HG02623 (cell line): ENCODE measurements at regions not wholly inside any gene's neighbourhood (a gene's known extent, or its start where the extent isn't known, plus 50 kb on each side); places are given as distances from the start of the nearest gene placed in this dataset.
"Not testable (repeated sequence)": the region's sequence is repeated elsewhere in the genome, so short reads cannot be mapped to it uniquely, and the experiment has no call there.

ENCODE experiments used
- ATAC-seq: cut with Tn5 transposase; IDR thresholded peaks from one replicate; pipeline ENCODE4 v1.9.1; 2021; ENCODE audit warnings: moderate library complexity; ENCODE audit not compliant: unreplicated experiment

- ATAC-seq = no peak
Measured at GRCh38 chr22:48423481-48423911, 1404.2 kb downstream of the BRD1 start.

- no peak for ATAC-seq
Measured at GRCh38 chr22:48422900-48423480, 1404.7 kb downstream of the BRD1 start.

GRCh38 chr22:48418831-48419230 lies 1408.8 kb downstream of the BRD1 start:
- no peak for ATAC-seq

DNA sequence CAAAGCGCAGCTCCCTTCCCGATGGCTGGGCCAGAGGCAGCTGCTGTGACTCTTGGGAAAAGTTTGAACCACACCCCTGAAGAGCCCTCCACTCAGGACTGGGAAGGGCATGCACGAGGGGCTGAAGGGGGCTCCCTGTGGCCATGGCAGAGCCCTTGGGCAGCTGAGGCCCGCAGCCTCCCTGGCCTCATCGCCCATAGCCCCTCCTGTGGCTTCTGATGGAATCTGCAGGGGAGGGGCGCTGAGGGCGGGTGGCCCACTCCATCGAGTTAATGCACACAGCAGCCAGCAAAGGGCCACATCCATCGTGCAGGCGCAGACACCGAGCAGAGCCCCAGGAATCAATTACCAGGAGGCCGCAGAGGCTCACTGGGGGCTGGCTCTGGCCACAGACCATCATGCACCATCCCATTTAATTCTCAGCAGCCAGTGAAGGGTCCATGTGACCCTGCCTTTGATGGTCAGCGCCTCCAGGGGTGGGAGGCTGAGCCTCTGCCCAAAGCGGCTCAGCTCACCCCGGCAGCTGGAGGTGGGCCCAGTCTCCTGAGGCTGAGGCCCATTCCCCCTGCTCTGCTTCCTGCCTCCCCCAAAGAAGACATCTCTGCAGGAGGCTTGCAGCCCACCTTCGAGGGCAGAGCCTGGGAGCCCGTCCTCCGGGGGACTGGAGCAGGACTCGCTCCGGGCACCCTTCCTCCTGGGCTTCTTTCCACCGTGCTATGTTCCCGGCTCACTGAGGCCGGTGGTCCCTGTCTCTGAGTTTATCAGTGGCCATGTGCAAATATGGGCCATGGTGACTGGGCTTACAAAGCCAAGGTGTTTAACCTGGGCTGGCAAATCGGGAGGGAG lies 1410.2 kb downstream of the BRD1 start:
- ATAC-seq = no peak

DNA sequence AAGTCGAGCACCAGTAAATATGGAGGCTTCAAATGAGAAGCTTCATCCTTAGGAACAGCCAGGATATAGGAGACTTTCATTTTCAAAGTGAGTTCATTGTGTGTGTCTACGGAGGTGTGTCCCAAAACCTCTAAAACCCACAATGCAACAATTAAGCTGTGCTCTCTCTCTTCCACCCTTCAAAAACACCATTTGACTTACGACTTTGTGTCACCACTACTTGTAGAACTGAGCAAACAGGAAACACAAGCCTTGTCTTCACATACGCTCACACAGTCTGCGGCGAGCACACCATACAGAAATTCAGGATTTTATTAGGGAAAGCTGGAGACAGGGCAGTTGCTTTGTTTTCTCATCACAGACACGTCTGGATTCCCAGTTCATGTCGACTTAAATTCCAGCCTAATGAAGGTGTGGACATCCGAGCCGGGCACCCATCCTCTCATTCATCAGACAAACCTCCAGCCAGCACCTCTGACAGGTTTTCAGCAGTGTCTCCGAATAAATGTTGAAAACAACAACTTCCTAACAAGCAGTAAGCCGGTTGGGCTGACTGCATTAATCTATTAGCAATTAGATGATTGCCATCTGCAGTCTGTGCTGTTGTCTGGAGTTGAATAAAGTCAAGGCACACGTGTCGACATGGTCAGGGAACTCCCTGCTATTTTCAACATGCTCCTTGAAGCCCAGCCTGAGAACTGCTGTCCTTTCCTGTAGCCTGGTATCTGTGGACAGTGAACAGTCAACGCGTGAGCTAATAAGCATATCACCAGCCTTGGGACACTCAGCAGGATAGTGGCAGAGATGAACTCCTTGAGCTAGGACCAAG lies 1411.1 kb downstream of the BRD1 start:
- no peak for ATAC-seq

DNA sequence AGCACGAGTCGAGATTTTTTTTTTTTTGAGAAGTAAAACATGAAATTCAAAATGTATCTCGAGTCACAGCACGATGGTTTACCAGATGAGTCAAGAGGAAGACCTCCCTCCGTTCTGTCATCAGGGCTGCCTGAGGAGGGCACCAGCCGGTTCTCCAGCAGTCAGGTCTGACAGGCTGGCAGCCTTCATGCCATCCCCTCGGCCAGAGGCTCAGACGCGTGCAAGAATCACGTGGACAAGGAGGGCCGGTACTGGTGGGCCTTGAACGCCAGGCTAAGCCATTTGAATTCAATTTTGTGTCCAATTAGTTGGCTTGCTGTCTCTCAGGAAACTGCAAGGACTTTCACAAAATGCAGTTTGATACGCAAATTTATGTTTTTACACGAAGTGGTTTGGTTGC lies 1412.2 kb downstream of the BRD1 start:
- no peak for ATAC-seq

- no peak for ATAC-seq
Measured at GRCh38 chr22:48414651-48415050, 1413.0 kb downstream of the BRD1 start.

DNA sequence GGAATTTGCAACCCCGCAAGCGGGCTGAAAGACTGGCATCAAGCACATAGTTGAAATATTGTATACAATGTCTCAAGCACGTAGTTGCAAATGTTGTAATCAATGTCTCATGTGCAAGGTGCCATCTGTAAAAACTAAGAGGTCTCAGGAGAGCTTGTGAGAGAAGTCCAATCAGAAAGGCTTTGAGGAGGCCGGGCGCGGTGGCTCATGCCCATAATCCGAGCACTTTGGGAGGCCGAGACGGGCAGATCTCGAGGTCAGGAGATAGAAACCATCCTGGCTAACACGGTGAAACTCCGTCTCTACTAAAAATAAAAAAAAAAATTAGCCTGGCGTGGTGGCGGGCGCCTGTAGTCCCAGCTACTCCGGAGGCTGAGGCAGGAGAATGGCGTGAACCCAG lies 1414.7 kb downstream of the BRD1 start:
- ATAC-seq = not testable (repeated sequence)

DNA sequence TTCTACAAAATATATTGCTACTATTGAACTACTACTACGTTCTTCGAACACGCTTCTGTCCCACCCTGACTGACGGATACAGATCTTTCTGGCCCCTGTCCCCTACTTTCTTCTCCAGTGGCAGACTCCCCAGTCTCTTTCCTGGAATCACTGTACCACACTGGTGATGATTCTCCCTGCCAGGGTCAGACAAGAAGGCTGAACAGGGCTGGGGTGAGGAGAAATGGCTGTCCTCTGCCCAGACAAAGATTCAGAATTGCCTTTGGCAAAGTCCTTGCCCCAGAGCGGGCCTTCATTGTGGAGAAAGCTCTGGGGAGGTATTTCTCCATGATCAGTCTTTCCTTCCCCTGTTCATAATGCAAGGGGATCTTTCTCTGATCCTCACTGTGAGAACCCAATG lies 1417.1 kb downstream of the BRD1 start:
- ATAC-seq = no peak

DNA sequence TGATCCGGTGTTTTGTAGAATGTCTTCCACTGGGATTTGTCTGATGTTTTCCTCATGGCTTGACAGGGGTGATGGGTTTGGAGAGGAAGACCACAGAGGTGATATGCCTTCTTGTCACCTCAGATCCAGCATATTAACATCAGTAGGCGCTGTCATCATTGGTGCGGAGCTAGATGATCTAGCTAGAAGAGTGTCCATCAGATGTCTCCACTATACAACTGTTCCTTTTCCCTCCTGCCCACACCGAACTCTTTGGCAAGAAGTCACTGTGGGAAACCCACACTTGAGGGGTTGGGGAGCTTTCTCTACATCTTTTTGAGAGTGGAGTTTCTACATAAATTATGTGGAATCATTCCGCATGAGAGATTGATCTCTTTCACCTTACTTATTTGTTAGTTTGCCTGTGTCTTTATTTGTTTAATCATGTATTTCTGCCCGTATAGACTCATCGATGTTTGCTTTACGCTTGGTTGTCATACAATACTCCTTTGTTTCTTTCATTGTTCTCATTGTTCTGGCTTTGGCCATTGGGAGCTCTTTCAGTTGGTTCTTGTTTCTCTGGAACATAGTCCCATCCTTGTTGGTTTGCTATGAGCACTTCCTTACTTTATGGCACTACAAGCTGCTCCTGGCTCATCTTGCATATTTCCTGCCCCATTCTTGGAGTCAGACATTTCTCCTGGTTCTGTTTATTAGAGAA lies 1420.3 kb downstream of the BRD1 start:
- no peak for ATAC-seq

- no peak for ATAC-seq
Measured at GRCh38 chr22:48406161-48406560, 1421.5 kb downstream of the BRD1 start.

GRCh38 chr22:48405741-48406140 lies 1421.9 kb downstream of the BRD1 start:
- no peak for ATAC-seq

DNA sequence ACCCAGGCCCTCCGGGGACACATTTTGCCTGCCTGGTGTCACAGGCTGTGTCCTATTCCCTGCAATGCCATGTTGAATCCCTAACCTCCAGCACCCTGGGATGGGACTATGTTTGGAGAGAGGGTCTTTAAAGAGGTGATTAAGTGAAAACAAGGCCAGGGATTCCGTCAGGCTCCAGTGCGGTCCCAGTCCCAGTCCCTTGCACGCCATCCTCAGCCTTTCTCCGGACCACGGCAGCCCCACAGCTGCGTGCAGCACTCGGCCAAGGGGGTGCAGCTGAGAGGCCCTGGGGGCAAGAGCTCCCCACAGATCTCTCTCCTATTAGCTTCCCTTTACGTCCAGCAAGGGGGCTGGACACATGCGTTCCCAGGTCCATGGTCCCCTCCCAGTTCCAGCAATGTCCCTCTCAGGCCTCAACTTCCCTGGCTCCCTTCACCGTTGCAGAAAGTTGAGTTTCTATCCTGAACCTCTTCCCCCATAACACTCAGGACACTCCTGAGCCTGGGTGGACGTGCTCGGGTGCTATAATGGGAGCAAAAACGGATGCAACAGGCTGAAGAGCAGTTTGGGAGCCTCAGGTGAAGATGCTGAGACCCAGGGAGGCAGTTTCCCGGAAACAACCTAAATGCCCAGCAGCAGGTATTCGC lies 1422.7 kb downstream of the BRD1 start:
- no peak for ATAC-seq

DNA sequence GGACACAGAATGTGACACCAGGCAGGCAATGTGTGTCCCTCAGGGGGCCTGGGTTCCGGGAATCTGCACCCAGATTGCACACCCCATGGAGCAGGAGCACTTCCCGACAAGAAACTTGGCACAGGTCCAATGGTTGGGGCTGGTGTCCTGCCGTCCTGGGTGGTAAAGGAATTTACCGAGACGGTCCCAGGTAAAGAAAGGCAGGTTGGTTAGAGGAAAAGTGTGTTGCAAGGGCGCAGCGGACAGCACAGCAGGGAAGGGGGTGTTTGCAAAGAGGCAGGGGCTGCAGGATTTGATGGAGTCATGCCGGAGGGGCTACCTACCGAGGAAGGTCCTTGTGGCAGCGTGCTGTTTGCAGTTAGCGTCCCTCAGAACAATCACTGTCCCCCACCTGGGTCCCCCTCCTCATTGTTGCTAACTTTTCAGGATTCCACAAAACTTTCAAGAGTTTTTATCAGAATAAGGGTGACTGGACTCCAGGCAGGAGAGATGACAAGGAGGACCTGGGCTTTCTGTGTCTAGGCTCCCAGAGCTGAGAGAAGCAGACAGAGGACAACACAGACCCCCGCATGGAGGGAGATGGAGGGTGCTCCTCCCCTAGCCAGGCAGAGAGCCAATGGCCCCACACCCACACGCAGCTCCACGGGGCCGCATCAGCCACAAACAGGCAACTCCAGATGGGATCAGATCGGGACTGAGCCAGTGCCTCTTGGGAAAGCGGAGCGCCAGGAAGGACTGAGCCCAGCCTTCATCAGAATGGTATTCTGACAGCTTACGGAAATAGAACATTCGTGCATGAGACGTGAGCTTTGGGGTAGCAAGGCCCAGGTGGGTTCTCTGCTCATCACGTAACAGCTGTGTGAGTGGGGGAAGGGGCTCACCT lies 1423.9 kb downstream of the BRD1 start:
- ATAC-seq = no peak

GRCh38 chr22:48402591-48403031 lies 1425.1 kb downstream of the BRD1 start:
- no peak for ATAC-seq

- not testable (repeated sequence) for ATAC-seq
Measured at GRCh38 chr22:48401523-48401922, 1426.2 kb downstream of the BRD1 start.

DNA sequence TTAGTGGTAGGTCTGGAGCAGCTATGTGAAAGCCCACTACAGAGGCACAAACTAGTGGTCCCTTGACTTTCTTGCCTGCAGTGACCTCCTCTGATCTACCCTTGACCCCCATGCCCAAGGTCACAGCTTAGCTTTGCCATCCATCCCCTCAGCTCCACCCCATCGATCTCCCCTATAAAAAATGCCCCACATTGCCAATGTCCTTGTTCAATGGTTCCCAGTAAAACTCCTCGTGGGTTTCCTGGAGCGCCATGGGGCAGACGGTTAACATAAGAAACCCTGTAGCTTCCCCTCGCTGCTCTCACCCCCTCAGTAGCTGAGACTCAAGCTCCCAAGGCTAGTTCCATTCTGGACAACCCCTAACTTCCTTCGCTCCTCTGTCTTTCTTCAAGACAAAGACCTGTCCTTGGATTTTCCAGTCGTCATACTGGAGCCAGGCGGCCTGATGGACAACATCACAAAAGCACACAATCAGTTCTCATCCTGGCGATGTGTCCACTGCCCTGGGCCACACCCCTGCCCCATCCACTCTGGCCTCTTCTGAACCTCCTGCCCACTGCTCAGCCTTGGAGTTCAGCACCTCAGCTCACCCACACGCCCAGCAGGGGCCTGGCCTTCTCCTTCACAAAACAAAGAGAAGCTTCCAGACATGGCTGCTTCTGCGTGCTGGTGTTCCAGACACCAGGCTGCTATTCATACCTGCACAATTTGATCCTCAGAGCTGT lies 1429.3 kb downstream of the BRD1 start:
- no peak for ATAC-seq

GRCh38 chr22:48397531-48398180 lies 1430.0 kb downstream of the BRD1 start:
- ATAC-seq = no peak
